HG03439 (cell line): ENCODE measurements at regions not wholly inside any gene's neighbourhood (a gene's known extent, or its start where the extent isn't known, plus 50 kb on each side); places are given as distances from the start of the nearest gene placed in this dataset.

ENCODE experiments used
- ATAC-seq: cut with Tn5 transposase; IDR thresholded peaks from one replicate; pipeline ENCODE4 v1.9.1; 2021; ENCODE audit warnings: mild to moderate bottlenecking, moderate library complexity; ENCODE audit not compliant: unreplicated experiment

GRCh38 chr1:239675735-239676134 is 289.4 kb downstream of the CHRM3 start:
- no peak for ATAC-seq

GRCh38 chr1:239676522-239677273 is 290.3 kb downstream of the CHRM3 start:
- ATAC-seq: no peak

- ATAC-seq: no peak
Measured at GRCh38 chr1:239677362-239677761, 291.0 kb downstream of the CHRM3 start.

GRCh38 chr1:239678181-239678580 is 291.8 kb downstream of the CHRM3 start:
- no peak for ATAC-seq

GRCh38 chr1:239682046-239682445 is 295.7 kb downstream of the CHRM3 start:
- ATAC-seq: no peak

GRCh38 chr1:239682960-239683359 is 296.6 kb downstream of the CHRM3 start:
- ATAC-seq: no peak

- no peak for ATAC-seq
Measured at GRCh38 chr1:239686386-239686785, 300.0 kb downstream of the CHRM3 start.

GRCh38 chr1:239696317-239696716 is 309.9 kb downstream of the CHRM3 start:
- no peak for ATAC-seq

DNA sequence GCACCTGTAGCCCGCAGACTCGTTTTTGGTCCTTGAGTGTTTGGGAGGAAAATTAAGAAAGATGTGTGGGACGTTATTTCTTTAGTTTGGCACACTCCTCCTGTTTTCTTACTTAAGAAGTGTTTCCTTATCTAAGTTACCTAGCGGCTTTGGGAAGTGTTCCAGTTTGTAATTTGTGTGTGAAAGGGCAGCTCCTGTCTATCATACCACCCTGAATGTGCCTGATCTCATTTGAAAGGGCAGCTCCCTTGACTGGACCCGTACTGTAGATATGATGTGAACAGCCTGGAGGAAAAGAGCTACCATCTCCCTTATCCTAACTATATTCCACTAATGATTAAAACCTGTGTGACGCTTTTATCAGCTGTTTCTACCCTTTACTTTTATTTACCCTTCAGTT is 314.3 kb downstream of the CHRM3 start:
- ATAC-seq: no peak

- no peak for ATAC-seq
Measured at GRCh38 chr1:239703075-239703474, 316.7 kb downstream of the CHRM3 start.

- ATAC-seq: no peak
Measured at GRCh38 chr1:239706245-239706892, 320.0 kb downstream of the CHRM3 start.

DNA sequence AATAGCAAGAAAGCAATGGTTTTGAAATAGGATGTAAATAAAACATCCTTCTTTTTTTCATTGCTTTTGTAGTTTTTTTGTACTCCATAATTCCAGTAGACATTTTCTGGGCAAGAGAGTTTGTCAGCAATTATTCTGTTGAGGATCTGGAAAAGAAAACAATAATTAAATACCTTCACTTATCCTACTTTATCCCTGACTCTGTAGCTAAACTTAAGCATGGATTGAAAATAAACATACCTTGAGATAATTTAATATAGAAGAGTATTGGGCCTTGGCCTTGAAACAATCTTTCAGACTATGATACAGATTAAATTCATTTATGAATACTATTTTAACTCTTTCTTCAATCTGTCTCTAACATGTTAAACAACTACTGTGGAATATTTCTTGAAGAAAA is 321.2 kb downstream of the CHRM3 start:
- ATAC-seq: no peak

- ATAC-seq: no peak
Measured at GRCh38 chr1:239708622-239709021, 322.3 kb downstream of the CHRM3 start.

- no peak for ATAC-seq
Measured at GRCh38 chr1:239711768-239712167, 325.4 kb downstream of the CHRM3 start.

GRCh38 chr1:239717097-239717917 is 330.9 kb downstream of the CHRM3 start:
- ATAC-seq: no peak

DNA sequence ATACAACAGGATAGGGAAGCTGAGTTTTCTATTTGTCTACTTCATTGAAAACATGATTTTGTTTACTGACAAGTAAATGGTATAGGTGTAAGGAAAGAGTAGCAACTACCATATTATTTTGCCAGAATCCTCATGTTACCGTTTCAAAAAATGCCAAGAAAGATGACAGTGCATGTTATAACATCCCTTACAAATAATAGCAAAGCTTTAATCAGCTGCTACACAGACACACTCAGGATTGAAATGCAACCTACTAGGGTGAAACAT is 331.5 kb downstream of the CHRM3 start:
- ATAC-seq: no peak

DNA sequence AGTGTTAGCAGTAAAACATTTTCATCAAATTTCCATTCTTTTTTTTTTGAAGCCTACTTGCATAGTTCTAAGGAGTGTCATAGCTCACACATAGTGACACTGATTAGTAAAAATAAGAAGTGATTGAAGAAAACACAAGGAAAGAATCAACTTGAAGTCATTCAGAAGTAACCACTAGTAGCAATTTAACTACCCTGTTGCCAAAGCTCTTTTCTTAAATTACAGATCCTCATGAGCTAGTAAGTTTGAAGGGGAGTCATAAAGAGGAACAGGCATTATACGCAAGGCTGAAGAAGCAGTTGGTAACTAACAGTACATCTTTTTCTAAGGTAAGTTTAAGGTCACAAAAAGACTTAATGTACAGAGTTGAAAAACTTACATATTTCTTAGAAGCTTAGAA is 332.2 kb downstream of the CHRM3 start:
- ATAC-seq: no peak

DNA sequence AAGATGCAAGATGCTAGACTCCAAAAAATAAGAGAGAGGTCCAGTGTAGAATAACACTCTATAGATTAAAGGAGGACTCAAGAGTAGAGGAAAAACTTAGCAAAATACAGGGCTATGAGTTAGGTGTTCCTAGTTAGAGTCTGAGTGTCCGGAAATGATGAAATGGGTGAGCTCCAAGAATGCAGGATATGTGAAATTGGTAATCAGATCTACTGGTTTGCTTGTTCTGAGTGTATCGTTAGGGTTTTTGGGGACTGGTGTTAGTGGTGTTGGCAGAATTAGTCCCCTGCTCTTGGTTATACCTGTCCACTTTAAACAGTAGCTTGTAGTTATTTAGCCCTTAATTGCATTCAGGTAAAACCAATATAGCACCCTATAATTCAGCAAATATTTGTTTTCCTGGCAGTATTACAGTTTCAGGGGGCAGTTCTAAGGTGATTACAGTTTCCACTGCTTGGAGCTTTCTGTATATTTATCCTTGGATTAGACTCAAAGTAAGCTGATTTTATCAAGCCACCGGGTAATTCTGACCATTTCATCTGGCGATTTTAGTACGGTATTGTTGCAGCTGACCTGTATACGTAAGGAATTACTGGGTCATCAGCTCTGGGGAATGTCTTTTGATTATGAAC is 332.7 kb downstream of the CHRM3 start:
- ATAC-seq: no peak

GRCh38 chr1:239719642-239720258 is 333.4 kb downstream of the CHRM3 start:
- ATAC-seq: no peak

DNA sequence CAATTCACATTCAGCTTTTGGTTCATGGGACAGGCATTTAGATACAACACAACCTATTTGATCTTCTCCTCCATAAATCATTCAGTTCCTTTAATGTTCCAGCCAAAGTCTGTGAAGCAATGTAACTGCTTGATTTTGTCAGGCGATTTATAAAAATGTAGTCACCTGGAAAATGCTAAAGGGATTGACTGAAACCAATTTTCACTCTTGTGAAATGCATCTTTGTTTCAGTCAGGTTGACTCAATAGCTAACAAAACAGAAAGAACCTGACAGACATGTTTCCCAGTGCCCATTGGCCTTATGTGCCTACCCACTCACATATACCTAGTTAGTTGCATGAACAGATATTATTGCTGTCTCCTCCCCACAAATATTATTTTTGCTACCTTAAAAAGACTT is 335.7 kb downstream of the CHRM3 start:
- no peak for ATAC-seq

DNA sequence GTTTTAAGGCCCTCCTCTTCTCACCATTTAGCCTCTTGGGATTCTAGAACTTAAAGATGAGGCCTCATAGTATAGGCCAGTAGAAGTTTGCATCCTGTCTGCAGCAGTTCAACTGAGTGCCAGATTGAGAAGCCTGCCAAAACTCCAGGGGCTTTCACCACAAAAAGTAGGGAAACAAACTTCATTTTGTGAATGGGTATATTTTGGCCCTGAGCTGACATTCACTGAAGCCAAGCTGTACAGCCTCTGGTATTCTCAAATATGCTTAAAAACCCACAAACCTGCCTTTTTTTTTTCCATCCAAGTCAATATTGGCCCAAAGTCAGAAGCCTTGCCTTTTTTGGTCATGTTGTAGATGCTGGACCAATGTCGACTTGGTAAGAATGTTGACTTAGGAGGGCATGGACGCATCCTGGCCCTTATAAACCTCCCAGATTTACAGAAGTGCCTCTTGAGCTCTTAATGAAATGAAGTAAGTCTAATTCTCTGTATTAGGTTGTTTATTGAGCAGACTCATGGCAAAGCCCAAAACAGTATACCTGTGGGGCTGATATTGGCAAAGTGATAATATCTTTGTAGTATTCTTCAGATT is 337.5 kb downstream of the CHRM3 start:
- ATAC-seq: no peak
